ENCODE measurements at regions not wholly inside any gene's neighbourhood (a gene's known extent, or its start where the extent isn't known, plus 50 kb on each side); places are given as distances from the start of the nearest gene placed in this dataset.
"Not testable (repeated sequence)": the region's sequence is repeated elsewhere in the genome, so short reads cannot be mapped to it uniquely, and the experiment has no call there.

DNA sequence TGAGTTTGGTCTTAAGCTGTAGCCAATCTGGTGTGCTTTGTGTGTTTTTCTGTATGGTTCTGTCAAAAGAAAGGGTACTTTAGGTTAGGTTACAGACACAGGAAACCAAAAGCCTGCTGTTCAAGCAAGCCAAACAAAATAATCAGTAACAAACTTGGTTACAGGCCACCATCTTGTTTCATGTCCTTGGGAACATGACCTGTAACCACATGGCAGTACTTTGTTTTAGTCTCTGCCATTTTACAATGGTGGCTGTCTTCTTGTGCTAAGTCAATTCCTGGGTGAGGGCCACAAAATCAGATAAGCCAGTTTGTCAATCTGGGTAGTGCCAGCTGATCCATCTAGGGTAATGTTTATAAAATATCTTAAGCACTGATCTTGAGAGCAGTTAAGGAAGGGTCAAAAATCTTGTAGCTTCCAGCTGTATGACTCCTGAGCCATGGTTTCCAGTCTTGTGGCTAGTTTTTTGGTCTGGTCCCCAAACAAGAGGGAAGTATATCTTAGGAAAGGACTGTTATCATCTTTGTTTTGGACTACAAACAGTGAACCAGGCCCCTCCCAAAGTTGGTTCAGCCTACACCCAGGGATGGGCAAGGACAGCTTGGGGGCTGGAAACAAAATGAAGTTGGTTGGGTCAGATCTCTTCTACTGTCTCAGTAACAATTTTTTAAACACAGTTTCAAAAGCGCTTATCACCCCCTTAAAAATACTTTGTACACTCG, 90.0 kb downstream of the IGLL5 start:
- DNase-seq = no peak

DNA sequence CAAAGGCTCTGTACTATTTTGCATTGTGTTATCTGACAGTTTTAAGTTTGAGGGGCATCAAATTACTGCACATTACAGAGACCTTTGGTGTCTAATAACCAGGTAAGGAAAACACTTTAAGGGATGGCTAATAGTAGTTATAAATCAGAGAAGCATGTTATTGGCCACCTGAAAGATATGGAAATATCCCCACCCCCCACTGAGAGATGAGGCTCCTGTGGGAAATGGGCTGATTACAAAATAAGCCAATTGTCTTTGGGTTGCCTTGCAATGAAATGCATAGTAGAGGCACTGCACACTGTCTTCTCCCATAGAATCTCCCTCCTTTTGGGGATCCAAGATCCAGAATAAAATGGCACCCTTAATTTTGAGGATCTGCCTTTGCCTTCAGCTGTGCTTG, 91.0 kb downstream of the IGLL5 start:
- no peak for DNase-seq

DNA sequence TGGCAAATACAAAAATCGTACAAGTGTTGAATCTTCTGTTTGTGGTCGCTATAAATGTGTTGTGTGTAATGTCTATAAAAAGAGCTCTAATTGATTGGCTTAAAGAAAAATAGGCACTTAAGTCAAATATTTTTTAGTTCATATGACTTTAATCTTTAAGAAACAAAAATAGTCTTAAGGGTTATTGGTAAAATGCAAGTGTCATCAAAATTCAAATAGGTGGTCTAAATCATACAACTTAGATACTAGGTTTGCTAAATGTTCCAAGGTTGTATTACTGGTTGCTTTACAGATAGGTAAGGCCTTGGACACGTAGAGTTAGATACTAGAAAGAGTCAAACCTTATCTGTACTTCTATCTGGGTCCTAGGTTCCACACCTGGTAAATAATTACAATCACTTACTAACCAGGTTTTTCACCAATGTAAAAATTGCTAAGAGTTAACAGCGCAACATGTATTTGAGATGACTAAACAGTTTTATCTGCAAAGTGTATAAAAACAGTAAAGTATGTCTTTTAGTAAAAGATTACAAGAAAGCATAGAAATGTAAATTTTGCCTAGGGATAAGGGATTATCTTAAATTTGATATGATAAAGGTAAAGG, 91.1 kb upstream of the GNAZ start:
- no peak for DNase-seq

DNA sequence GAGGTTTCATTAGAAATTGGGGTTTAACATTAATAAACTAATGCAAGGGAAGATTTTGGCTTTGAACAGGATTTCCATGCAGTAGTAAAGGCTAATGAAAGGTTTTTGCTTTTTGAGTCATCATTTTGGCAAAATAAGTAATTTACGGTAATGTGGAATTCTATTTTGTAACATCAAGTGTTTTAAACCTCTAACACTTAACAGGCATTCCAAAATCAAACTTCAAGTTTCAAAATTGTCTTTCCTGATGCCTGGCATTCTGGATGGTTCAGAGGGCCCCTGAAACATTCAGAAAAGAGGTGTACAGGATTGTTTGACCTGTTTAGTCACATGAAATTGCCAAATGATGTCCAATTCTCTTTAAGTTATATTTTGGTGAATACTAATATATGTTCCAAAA, 90.4 kb upstream of the GNAZ start:
- no peak for DNase-seq

DNA sequence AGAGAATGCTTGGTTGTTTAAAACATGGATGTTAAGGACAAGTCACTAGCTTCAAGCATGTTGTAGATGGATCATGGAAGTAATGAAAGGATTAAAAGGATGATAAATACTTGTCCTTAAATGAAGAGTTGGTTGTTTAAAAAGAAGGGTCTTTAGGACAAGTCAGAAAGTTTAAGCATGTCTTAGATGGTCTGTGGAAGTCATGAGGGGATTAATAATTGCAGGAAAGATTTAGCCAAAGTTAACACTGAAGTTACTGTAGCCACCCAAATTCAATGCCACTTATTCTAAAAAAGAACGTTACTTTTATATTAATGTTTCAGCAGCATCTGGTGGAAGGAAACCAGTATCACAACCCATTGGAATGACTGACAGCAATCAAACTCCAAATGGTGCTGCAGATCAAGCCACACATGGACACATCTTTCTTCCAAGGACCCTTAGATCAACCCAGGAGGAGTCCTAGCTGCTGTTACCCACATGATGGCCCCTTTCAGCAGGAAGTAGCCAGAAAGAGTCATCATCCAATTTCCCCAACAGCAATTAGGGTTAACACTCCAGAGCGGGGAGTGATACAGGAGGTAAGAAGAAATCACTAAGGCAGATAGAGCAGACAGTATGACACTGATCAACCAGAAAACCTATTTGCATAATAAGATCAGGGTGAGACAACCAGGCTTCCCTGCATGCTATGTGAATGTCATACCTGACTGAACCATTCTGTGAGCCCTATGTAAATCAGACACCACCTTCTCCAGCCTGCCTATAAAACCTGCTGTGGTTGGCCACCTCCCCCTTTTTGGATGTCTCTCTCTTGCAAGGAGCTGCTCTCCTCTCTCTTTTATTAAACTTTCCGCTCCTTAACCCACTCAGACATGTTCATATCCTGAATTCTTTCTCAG, 88.4 kb upstream of the GNAZ start:
- DNase-seq = no peak

DNA sequence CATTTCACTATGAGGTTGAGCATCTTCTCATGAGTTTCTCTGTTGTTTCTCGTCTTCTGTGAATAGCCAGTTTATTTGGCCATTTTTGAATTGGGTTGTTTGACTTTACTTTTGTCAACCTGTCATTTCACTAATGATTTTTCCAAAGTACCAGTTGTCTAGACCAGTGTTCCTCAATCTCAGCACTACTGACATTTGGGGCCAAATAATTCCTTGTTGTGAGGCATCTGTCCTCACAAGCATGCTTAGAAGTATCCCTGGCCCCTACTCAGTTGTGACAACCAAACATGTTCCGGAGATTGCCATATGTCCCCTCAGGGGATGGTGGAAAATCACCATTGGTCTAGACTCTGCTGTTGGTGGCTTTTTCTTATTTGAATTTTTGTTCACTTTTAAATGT, 87.7 kb upstream of the GNAZ start:
- DNase-seq = no peak

DNA sequence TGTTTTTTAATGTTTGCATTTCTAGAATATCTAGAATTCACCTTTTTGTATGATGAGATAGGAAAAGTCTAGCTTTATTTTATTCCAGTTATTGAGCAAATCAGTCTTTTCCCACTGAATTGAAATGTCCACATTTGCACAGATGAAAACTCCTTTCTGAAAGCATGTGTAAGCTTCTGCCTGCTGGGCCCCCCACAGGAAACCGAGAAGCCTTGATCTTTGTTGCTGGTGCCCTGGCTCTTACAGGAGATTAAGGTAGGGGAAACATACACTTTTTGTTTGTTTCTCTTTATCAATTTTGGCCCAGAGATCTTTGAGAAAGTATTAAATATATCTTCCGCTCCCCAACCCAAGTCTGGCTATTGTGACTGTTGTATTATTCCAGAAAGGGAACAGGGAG, 87.2 kb upstream of the GNAZ start:
- DNase-seq = no peak

DNA sequence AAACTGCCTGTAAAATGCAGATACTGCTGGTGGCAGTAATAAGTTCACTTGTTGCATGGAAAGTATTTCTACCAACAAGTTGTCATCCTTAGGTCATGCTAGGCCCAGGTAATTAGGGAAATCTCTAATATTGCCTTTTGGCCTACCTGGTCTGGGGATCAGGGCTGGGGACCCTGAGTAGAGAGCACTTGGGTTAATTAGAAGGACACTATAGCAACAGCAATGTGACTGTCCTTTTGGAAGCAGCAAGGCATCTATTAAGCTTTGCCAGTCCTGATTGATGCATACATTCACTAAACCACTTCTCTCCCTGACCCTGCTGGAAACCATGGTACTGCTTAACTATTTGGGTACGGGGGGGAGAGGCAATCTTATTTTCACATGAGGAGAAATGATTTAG, 86.5 kb upstream of the GNAZ start:
- DNase-seq = no peak

DNA sequence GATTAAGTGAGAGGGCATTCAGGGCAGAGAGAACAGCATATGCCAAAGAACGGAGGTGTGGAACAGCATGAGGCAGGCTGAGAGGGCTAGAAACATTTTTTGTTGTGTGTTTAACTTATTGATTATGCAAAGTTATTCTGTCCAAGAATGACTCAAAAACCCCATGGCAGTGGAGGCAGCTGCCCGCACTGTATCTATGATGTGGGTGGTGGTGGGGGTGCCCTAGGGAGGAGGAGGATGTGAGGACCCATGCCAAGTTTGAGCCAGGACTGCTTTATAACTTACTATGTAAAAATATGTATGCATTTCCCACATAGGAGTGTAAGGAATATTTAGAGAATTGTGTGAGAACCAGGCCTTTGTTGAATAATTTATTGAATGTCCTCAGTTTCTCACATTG, 85.4 kb upstream of the GNAZ start:
- no peak for DNase-seq

DNA sequence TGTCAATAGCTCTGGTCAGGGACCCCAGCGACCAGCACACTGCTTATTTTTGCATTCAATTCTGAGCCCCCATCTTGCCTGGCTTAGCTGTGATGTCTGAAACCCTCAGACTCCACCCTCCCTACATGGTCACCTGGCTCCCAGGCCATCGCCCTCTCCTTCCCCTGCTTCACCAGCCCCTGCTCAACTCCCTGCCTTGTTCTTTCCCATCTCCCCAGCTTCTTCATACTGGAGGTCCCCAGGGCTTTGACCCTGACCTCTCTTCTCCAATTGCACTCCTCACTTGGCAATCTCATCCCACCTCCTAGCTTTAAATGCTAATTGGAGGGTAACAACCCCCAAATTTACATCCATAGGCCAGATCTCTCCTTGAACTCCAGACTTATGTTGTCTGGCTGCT, 84.3 kb upstream of the GNAZ start:
- DNase-seq = no peak

DNA sequence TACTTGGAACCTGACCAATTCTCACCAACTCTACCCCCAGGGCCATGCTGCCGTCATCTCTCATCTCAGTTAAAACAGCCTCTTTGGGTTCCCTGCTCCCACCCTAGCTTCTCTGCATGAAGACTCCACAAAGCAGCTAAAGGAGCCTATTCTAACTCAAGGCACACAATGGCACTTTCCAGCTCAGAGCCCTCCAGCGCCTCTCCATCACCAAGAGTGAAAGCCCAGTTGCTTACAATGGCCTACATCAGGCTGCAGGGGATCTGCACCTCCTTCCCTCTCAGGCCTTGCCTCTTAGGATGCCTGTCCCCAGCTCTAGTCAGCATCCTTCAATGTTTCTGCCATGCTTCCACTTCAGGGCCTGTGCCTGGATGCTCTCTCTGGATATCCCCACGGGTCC, 83.7 kb upstream of the GNAZ start:
- DNase-seq = no peak

DNA sequence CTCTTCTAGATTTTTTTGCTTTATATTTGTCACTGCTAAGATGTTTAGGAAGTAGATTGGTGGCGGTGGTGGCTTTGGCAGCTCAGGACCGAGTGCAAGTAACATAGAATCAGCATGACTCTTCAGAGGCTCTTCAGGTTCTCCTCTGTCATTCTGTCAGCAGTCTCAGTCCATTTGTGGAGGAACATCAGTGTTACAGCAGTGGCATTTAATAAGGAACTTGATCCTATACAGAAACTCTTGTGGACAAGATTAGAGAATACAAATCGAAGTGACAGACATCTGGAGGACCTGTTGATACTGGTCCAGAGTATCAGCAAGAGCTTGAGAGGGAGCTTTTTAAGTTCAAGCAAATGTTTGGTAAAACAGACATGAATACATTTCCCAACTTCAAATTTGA, 82.2 kb upstream of the GNAZ start:
- DNase-seq = no peak

DNA sequence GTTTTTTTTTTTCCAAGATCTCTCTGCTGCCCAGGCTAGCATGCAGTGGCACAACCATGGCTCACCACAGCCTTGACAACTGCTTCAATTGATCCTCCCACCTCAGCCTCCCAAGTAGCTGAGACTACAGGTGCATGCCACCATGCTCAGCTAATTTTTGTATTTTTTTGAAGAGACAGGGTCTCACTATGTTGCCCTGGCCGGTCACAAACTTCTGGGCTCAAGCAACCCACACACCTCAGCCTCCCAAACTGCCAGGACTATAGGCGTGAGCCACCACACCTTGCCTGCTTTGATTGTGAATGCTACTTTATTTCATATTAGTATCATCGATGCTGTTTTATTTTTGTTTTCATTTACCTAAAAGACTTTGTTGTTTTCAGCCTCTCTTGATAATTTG, 81.5 kb upstream of the GNAZ start:
- no peak for DNase-seq

DNA sequence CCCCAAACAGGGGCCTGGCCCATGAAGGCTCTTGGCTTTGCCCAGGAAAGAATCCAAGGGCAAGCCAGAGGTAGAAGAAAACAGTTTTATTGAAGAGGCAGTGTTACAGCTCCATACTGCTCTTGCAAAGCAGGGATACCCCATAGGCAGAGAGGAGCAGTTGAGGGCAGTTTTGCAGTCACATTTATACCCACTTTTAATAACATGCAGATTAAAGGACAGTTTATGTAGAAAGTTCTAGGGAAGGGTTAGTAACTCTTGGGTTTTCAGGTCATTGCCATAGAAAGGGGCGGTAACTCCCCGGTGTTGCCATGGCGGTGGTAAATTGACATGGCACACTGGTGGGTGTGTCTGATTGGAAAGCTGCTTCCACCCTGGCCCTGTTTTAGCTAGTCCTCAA, 80.5 kb upstream of the GNAZ start:
- no peak for DNase-seq

DNA sequence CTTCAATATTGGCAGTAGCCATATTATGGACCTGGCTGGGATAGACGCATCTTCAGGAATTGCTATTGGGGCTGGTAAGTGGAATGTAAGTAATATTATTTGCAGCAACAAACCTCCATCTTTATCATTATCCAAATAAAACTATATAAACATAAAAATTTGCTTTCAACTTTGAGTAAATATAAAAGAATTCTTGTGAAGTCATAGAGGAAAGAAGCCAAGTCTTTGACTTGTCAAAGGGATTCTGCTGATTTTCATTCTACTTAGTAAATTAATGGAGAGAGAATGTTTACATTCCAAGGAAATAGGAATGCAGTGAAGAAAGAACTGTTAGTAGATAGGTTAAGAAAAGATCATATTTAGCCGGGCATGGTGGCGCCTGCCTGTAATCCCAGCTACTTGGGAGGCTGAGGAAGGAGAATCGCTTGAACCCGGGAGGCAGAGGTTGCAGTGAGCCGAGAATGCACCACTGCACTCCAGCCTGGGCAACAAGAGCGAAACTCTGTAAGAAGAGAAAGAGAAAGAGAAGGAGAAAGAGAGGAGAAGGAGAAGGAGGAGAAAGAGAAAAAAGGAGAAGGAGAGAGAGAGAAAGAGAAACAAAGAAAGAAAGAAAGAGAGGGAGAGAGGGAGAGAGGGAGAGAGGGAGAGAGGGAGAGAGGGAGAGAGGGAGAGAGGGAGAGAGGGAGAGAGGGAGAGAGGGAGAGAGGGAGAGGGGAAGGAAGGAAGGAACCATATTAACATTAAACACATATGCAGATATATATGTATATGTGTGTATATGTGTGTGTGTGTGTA, 79.4 kb upstream of the GNAZ start:
- not testable (repeated sequence) for DNase-seq

DNA sequence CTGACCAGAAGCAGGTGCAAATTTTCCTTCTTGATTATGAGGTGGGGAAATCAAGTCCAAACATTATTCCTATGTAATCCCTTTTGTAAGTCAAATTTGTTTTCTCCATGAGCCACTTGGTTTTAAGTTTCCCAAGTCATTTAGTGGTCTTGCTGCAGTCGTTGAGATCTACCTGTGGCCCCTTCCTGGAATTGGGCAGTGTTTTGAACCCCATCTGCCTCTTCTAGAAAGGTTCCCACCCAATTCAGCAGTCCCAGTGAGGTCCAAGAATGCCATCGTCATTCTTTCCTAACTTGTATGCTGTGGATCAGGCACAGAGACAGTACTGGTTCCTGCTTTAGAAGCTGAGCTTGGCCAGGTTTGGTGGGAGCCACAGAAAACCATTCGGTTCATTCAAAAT, 77.8 kb upstream of the GNAZ start:
- DNase-seq = no peak

DNA sequence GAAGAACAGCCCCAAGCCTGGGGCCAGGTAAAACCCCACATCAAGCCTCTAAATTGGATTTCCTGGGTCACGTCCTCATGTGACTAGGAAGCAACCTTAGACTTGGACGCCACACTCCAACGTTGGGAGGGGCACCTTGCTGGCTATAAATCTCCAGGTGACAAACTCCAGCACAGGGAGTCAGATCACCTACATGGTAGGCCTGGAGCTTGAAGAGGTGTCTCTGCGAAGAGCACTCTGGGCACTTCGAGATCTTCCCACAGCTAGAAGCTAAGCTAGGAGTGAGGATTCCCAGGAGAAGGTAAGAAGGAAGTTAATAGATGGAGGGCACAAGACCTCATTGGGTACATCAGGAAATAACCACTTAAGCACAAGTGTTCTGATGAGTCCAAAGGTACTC, 77.1 kb upstream of the GNAZ start:
- DNase-seq = no peak

DNA sequence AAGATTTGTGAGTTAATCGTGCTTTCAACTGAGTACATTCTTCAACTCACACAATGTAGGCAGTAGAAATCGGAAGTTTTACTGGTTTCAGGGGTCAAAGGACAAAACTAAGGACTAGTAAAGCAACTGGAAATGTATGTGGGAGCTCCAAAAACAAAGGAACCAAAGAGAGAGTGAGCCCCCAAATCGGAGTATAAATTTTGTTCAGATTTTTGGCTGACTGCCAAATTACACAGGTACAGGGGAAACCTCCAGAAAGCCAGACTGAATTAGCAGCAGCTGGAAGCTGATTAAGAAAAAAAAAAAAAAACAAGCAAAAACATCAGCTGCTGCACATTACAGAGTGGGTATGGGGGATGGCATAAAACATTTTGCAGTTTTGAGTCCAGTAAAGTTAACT, 75.2 kb upstream of the GNAZ start:
- DNase-seq = no peak

DNA sequence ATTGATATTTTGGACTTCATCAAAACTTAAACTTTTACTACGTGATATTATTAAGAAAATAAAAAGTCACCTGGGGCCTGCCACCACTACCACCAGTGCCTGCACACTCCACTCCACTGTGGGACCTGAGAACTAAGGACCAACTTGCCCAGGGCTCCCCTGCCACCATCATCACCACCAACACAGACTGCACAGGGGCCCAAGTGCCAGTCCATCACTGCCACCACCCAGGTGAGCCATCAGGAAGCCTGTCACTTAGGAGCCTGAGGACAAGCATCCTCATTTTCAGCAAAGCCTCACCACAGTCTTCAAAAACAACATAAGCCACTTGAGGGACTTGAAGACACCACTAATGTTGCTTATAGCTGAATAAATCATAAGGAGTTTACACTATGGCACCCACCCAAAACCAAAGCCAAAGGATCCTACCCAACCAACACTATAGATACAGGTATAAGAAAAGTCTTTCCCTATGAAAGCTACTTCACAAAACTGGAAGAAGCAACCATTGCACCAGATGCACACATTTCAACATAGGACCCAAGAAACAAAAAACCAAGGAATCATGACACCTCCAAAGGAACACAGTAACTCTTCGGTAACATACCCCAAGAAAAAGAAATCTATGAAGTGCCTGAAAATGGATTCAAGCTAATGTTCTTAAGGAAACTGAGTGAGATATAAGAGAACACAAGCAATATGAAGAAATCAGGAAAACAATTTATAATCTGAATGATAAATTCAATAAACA, 73.6 kb upstream of the GNAZ start:
- DNase-seq = no peak

DNA sequence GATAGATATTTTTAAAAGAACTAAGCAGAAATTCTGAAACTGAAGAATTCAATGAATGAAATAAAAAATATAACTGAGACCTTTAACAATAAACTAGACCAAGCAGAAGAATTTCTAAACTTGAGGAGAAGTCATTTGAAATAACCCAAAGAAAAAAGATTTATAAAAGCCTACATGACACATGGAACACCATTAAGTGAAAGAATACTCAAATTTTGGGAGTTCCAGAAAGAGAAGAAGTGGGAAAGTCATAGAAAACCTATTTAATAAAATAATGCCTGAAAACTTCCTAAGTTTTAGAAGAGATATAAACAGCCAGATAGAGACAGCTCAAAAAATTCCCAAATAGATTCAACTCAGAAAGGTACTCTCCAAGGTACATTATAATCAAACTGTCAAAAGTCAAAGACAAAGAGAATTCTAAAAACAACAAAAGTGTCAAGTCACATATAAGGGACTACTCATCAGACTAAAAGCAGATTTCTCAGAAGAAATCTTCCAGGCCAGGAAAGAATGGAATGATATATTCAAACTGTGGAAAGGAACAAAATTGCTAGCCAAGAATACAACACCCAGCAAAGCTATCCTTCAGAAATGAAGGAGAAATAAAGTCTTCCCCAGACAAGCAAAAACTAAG, 72.9 kb upstream of the GNAZ start:
- no peak for DNase-seq

DNA sequence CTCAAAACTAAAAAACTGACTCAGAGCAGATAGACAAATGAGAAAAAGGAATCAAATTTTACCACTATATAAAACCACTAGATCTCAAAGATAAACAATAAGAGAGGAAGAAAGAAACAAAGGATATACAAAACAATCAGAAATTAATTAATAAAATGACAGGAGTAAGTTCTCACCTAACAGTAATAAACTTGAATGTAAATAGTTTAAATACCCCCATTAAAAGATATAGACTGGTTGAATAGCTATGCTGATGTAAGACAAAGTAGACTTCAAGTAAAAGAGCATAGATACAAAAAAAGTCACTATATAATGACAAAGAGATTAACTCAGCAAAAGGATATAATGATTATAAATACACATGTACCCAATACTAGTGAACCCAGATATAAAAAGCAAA, 72.3 kb upstream of the GNAZ start:
- DNase-seq = no peak

Measured in renal pelvis (tissue), 1 donor.